ENCODE measurements at regions not wholly inside any gene's neighbourhood (a gene's known extent, or its start where the extent isn't known, plus 50 kb on each side); places are given as distances from the start of the nearest gene placed in this dataset.

DNA sequence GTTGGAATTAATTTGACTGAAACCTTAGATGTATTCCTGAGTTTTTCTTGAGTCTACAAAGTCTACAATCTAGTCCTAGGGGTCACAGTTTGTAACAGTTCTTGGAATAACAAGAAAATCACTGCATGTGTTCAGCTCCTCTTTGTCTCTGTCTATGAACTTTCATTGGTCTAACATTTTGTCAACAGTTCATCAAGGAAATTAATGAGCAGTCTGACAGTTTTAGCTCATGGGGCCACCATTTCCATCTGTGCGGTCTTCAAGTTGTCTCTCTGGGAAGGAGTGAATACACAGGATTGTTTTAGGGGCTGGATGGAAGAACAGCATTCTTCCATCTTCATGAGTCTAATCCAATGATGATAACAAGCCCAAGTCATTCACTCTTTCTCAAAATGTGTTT, 276.4 kb downstream of the TMEM167A start:
- TF ChIP-seq, protein P1, sequence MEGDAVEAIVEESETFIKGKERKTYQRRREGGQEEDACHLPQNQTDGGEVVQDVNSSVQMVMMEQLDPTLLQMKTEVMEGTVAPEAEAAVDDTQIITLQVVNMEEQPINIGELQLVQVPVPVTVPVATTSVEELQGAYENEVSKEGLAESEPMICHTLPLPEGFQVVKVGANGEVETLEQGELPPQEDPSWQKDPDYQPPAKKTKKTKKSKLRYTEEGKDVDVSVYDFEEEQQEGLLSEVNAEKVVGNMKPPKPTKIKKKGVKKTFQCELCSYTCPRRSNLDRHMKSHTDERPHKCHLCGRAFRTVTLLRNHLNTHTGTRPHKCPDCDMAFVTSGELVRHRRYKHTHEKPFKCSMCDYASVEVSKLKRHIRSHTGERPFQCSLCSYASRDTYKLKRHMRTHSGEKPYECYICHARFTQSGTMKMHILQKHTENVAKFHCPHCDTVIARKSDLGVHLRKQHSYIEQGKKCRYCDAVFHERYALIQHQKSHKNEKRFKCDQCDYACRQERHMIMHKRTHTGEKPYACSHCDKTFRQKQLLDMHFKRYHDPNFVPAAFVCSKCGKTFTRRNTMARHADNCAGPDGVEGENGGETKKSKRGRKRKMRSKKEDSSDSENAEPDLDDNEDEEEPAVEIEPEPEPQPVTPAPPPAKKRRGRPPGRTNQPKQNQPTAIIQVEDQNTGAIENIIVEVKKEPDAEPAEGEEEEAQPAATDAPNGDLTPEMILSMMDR (IDR thresholded peaks at IDR 0.05; ENCODE audit: insufficient read depth, low read length), result no peak
- TF ChIP-seq, protein P2, sequence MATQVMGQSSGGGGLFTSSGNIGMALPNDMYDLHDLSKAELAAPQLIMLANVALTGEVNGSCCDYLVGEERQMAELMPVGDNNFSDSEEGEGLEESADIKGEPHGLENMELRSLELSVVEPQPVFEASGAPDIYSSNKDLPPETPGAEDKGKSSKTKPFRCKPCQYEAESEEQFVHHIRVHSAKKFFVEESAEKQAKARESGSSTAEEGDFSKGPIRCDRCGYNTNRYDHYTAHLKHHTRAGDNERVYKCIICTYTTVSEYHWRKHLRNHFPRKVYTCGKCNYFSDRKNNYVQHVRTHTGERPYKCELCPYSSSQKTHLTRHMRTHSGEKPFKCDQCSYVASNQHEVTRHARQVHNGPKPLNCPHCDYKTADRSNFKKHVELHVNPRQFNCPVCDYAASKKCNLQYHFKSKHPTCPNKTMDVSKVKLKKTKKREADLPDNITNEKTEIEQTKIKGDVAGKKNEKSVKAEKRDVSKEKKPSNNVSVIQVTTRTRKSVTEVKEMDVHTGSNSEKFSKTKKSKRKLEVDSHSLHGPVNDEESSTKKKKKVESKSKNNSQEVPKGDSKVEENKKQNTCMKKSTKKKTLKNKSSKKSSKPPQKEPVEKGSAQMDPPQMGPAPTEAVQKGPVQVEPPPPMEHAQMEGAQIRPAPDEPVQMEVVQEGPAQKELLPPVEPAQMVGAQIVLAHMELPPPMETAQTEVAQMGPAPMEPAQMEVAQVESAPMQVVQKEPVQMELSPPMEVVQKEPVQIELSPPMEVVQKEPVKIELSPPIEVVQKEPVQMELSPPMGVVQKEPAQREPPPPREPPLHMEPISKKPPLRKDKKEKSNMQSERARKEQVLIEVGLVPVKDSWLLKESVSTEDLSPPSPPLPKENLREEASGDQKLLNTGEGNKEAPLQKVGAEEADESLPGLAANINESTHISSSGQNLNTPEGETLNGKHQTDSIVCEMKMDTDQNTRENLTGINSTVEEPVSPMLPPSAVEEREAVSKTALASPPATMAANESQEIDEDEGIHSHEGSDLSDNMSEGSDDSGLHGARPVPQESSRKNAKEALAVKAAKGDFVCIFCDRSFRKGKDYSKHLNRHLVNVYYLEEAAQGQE (IDR thresholded peaks at IDR 0.05; ENCODE audit: insufficient replicate concordance, low read depth), result no peak
- no peak for TF ChIP-seq POLR2AphosphoS5 (IDR thresholded peaks at IDR 0.05; ENCODE audit: low read depth)
- TF ChIP-seq GABPA (IDR thresholded peaks at IDR 0.05; ENCODE audit: low read depth), result no peak
- TF ChIP-seq SPI1 (IDR thresholded peaks at IDR 0.05; ENCODE audit: borderline replicate concordance, low read depth), result no peak

Measured in HL-60 (cell line).